ENCODE measurements at regions not wholly inside any gene's neighbourhood (a gene's known extent, or its start where the extent isn't known, plus 50 kb on each side); places are given as distances from the start of the nearest gene placed in this dataset.

DNA sequence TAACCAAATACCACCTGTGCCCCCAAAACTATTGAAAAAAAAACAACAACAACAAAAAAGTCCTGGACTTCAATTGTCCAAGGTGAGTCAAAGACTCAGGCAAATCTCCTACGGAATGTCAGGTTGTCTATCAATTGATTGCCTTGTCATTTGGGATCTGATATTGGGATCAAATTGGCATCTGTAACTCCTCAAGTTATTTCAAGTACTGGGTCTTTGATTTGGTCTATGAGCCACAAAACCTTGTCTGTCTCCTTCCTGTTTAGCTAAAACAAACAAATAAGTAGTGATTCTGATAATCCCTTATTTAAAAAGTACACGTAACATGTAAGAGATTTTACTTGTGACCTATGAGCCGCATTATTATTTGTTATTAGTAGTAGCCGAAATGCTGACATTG is 231.6 kb upstream of the ZNF217 start:
- Histone ChIP-seq H4K20me1 (ENCODE audit: low read depth, low read length) (no peaks in the 10 kb centered on the region), H3K9ac (ENCODE audit: low read length) (no peak overlapping the region), H3K4me2 (ENCODE audit: low read depth, low read length, poor library complexity, severe bottlenecking) (no peak overlapping the region), H3K9me3 (ENCODE audit: insufficient read depth, low read length) (no peaks in the 10 kb centered on the region), H3K27ac (ENCODE audit: low read depth, low read length) (no peak overlapping the region), H3K36me3 (ENCODE audit: low read length) (no peaks in the 10 kb centered on the region), H3K27me3 (ENCODE audit: low read length) (no peaks in the 10 kb centered on the region), H3K9me2 (replicated peaks; ENCODE audit: insufficient read depth, low read length) (no peaks in the 10 kb centered on the region), H3K79me2 (ENCODE audit: insufficient read depth, low read length) (no peaks in the 10 kb centered on the region), H3K4me3 (ENCODE audit: insufficient read depth, low read length, poor library complexity, severe bottlenecking) (no peak overlapping the region), H3F3A (ENCODE audit: insufficient read depth) (peaks cover 15% of the 10 kb centered on the region; the same call in 1 of the 2 replicates), H2AFZ (ENCODE audit: low read depth, low read length, severe bottlenecking) (no peak overlapping the region)
- TF ChIP-seq EZH2phosphoT487 (conservative IDR thresholded peaks at IDR 0.05; ENCODE audit: low read length): no peak
- TF ChIP-seq, protein P1, sequence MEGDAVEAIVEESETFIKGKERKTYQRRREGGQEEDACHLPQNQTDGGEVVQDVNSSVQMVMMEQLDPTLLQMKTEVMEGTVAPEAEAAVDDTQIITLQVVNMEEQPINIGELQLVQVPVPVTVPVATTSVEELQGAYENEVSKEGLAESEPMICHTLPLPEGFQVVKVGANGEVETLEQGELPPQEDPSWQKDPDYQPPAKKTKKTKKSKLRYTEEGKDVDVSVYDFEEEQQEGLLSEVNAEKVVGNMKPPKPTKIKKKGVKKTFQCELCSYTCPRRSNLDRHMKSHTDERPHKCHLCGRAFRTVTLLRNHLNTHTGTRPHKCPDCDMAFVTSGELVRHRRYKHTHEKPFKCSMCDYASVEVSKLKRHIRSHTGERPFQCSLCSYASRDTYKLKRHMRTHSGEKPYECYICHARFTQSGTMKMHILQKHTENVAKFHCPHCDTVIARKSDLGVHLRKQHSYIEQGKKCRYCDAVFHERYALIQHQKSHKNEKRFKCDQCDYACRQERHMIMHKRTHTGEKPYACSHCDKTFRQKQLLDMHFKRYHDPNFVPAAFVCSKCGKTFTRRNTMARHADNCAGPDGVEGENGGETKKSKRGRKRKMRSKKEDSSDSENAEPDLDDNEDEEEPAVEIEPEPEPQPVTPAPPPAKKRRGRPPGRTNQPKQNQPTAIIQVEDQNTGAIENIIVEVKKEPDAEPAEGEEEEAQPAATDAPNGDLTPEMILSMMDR (IDR thresholded peaks at IDR 0.05; ENCODE audit: insufficient read depth, low read length, poor library complexity, severe bottlenecking): no peak

DNA sequence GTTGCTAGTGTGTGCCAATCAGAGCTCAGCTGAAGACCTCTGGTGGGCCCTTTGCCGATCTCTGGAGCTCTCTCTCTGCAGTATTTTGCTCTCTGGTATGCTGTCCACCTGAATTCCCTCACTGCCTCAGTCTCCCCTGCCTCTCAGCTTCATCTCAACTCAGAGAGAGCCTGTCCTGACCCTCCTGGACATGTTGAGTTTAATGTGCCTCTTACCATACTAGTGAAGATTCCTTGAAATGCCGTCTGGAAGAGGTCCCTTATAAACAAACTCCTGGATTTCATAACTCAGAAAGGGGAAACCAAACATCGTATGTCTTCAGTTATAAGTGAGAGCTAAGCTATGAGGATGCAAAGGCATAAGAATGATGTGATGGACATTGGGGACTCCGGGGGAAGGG is 231.1 kb upstream of the ZNF217 start:
- TF ChIP-seq EZH2phosphoT487 (conservative IDR thresholded peaks at IDR 0.05; ENCODE audit: low read length): no peak
- TF ChIP-seq, protein P1 (IDR thresholded peaks at IDR 0.05; ENCODE audit: insufficient read depth, low read length, poor library complexity, severe bottlenecking): no peak

DNA sequence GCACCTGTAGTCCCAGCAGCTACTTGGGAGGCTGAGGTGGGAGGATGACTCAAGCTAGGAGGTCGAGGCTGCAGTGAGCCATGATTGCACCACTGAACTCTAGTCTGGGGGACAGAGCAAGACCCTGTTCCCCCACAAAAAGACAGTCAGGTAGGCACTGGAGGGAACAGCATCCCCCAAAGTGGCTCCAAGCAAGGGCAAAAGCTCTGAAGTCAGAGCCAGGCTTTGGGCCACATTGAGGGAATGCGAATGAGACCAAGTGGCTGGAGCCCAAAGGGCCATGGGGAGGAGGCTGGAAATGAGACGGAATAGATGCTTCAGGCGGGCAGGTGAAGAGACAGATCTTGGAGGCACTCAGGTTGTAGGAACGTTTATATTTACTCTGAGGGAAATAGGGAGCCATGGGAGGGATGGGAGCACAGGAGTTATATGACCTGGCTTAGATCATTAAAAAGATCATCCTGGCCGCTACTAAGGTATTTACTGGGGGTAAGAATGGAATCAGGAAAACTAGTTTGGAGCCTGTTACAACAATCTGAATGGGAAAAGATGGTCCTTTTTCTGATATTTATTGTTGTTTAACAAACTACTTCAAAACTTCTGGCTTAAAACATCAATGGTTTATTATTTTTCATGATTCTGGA is 229.6 kb upstream of the ZNF217 start:
- H3F3A ChIP-seq (ENCODE audit: insufficient read depth): peaks cover 3% of the 10 kb centered on the region; the same call in 1 of the 2 replicates
- no peaks in the 10 kb centered on the region for H4K20me1 ChIP-seq (ENCODE audit: low read depth, low read length)
- no peak overlapping the region for H2AFZ ChIP-seq (ENCODE audit: low read depth, low read length, severe bottlenecking)
- H3K27ac ChIP-seq (ENCODE audit: low read depth, low read length): no peak overlapping the region
- no peak overlapping the region for H3K4me3 ChIP-seq (ENCODE audit: insufficient read depth, low read length, poor library complexity, severe bottlenecking)
- no peaks in the 10 kb centered on the region for H3K9me3 ChIP-seq (ENCODE audit: insufficient read depth, low read length)
- no peaks in the 10 kb centered on the region for H3K36me3 ChIP-seq (ENCODE audit: low read length)
- H3K9me2 ChIP-seq (replicated peaks; ENCODE audit: insufficient read depth, low read length): no peaks in the 10 kb centered on the region
- H3K4me2 ChIP-seq (ENCODE audit: low read depth, low read length, poor library complexity, severe bottlenecking): no peak overlapping the region
- TF ChIP-seq EZH2phosphoT487 (conservative IDR thresholded peaks at IDR 0.05; ENCODE audit: low read length): no peak
- TF ChIP-seq, protein P1 (IDR thresholded peaks at IDR 0.05; ENCODE audit: insufficient read depth, low read length, poor library complexity, severe bottlenecking): no peak
- no peaks in the 10 kb centered on the region for H3K79me2 ChIP-seq (ENCODE audit: insufficient read depth, low read length)
- H3K27me3 ChIP-seq (ENCODE audit: low read length): no peaks in the 10 kb centered on the region
- no peak overlapping the region for H3K9ac ChIP-seq (ENCODE audit: low read length)

More for the DNA sequence above, 231.1 kb upstream of the ZNF217 start:
- Histone ChIP-seq H4K20me1 (ENCODE audit: low read depth, low read length) (no peaks in the 10 kb centered on the region), H3K9me2 (replicated peaks; ENCODE audit: insufficient read depth, low read length) (no peaks in the 10 kb centered on the region), H2AFZ (ENCODE audit: low read depth, low read length, severe bottlenecking) (no peak overlapping the region), H3K27ac (ENCODE audit: low read depth, low read length) (no peak overlapping the region), H3K9me3 (ENCODE audit: insufficient read depth, low read length) (no peaks in the 10 kb centered on the region), H3K9ac (ENCODE audit: low read length) (no peak overlapping the region), H3K4me3 (ENCODE audit: insufficient read depth, low read length, poor library complexity, severe bottlenecking) (no peak overlapping the region), H3K36me3 (ENCODE audit: low read length) (no peaks in the 10 kb centered on the region), H3K27me3 (ENCODE audit: low read length) (no peaks in the 10 kb centered on the region), H3K79me2 (ENCODE audit: insufficient read depth, low read length) (no peaks in the 10 kb centered on the region), H3F3A (ENCODE audit: insufficient read depth) (peaks cover 10% of the 10 kb centered on the region; the same call in 1 of the 2 replicates), H3K4me2 (ENCODE audit: low read depth, low read length, poor library complexity, severe bottlenecking) (no peak overlapping the region)

Data from SU-DHL-6 (cell line).